CD14-positive monocyte (primary cell): ENCODE measurements at regions not wholly inside any gene's neighbourhood (a gene's known extent, or its start where the extent isn't known, plus 50 kb on each side); places are given as distances from the start of the nearest gene placed in this dataset.

Experiments used
- DNase-seq, 3 donors: peaks; one replicate each; pipeline ENCODE4 v3.0.0-alpha.2; 2011 to 2022
- H2AFZ ChIP-seq: 2 replicates; pipeline ENCODE4 v1.6.0; 2012; ENCODE audit warnings: mild to moderate bottlenecking, low read depth, low read length, inconsistent platforms; ENCODE audit not compliant: insufficient read depth, poor library complexity, severe bottlenecking
- H3K27ac ChIP-seq, 2 donors: 1 replicate in 1 of 2; 2 replicates in 1 of 2; pipeline ENCODE4 v1.5.1; 2012 to 2013; ENCODE audit warnings: low read length in 2 of 2, control low read depth in 1 of 2, inconsistent platforms in 1 of 2, low read depth in 1 of 2, mild to moderate bottlenecking in 1 of 2
- H3K27me3 ChIP-seq, 2 donors: one replicate each; pipeline versions ENCODE4 v1.6.0 to v1.6.1; 2011 to 2013; ENCODE audit warnings: low read length in 2 of 2; ENCODE audit not compliant: control insufficient read depth in 2 of 2, insufficient read depth in 2 of 2
- H3K36me3 ChIP-seq, 2 donors: replicated peaks in 1 of 2; 1 replicate in 1 of 2; 2 replicates in 1 of 2; pipeline versions ENCODE4 v1.5.1 to v1.6.1; 2012 to 2013; ENCODE audit warnings: low read length in 2 of 2, control low read depth in 1 of 2, inconsistent platforms in 1 of 2, mild to moderate bottlenecking in 1 of 2; ENCODE audit not compliant: insufficient read depth in 2 of 2, control insufficient read depth in 1 of 2
- H3K4me1 ChIP-seq, 2 donors: 1 replicate in 1 of 2; 2 replicates in 1 of 2; pipeline versions ENCODE4 v1.5.1 to v1.6.1; 2012 to 2013; ENCODE audit warnings: low read length in 2 of 2, control low read depth in 1 of 2, inconsistent platforms in 1 of 2, mild to moderate bottlenecking in 1 of 2, moderate library complexity in 1 of 2; ENCODE audit not compliant: insufficient read depth in 2 of 2, control insufficient read depth in 1 of 2
- H3K4me2 ChIP-seq: replicated peaks from 2 replicates; pipeline ENCODE3; 2012; ENCODE audit warnings: low read length, moderate library complexity, mild to moderate bottlenecking; ENCODE audit not compliant: poor library complexity, severe bottlenecking; ENCODE audit errors: extremely low read depth
- H3K4me3 ChIP-seq, 3 experiments: fragments of 200-600 bp in 1 of 3; sonication (generic) in 1 of 3; replicated peaks in 1 of 3; 1 replicate in 2 of 3; 2 replicates in 1 of 3; pipeline ENCODE4 v1.5.1; 2011 to 2013; ENCODE audit warnings: low read length in 3 of 3, mild to moderate bottlenecking in 3 of 3, control low read depth in 2 of 3, low read depth in 2 of 3, inconsistent platforms in 1 of 3, moderate library complexity in 1 of 3
- H3K79me2 ChIP-seq: 2 replicates; pipeline ENCODE4 v1.6.0; 2012; ENCODE audit warnings: mild to moderate bottlenecking, control low read depth, inconsistent platforms, low read length, moderate library complexity; ENCODE audit not compliant: insufficient read depth
- H3K9ac ChIP-seq: 2 replicates; pipeline ENCODE4 v1.6.0; 2017; ENCODE audit warnings: low read length, mild to moderate bottlenecking; ENCODE audit not compliant: insufficient read depth, poor library complexity, severe bottlenecking
- H3K9me3 ChIP-seq, 2 donors: replicated peaks in 1 of 2; 1 replicate in 1 of 2; 2 replicates in 1 of 2; pipeline versions ENCODE4 v1.5.1 to v1.6.1; 2012 to 2013; ENCODE audit warnings: low read length in 2 of 2, control low read depth in 1 of 2; ENCODE audit not compliant: control insufficient read depth in 1 of 2, insufficient read depth in 1 of 2
- H4K20me1 ChIP-seq: 2 replicates; pipeline ENCODE4 v1.6.0; 2012; ENCODE audit warnings: mild to moderate bottlenecking, low read length, control low read depth, moderate library complexity; ENCODE audit not compliant: insufficient read depth
- H3K27ac Mint-ChIP-seq, 7 donors: one replicate each; pipeline ENCODE4 v1.8.0; 2020; ENCODE audit warnings: mild to moderate bottlenecking in 7 of 7, mixed read lengths in 7 of 7, moderate library complexity in 6 of 7, inconsistent platforms in 2 of 7
- H3K27me3 Mint-ChIP-seq, 3 donors: one replicate each; pipeline ENCODE4 v1.8.0; 2021 to 2022; ENCODE audit warnings: low read depth in 3 of 3, mild to moderate bottlenecking in 3 of 3, mixed read lengths in 3 of 3, moderate library complexity in 3 of 3, inconsistent platforms in 1 of 3
- H3K36me3 Mint-ChIP-seq, 2 donors: one replicate each; pipeline ENCODE4 v1.8.0; 2020; ENCODE audit warnings: mixed read lengths in 2 of 2, inconsistent platforms in 1 of 2, mild to moderate bottlenecking in 1 of 2
- H3K4me1 Mint-ChIP-seq: one replicate; pipeline ENCODE4 v1.8.0; 2020; ENCODE audit warnings: mild to moderate bottlenecking, mixed read lengths
- H3K4me3 Mint-ChIP-seq, 2 donors: one replicate each; pipeline ENCODE4 v1.8.0; 2020; ENCODE audit warnings: mild to moderate bottlenecking in 2 of 2, mixed read lengths in 2 of 2, moderate library complexity in 1 of 2
- H3K9me3 Mint-ChIP-seq, 7 donors: one replicate each; pipeline ENCODE4 v1.8.0; 2020 to 2022; ENCODE audit warnings: mixed read lengths in 7 of 7, mild to moderate bottlenecking in 6 of 7, moderate library complexity in 6 of 7, inconsistent platforms in 2 of 7
- WGBS: methylation state at CpG from one replicate; pipeline ENCODE4 v1.1.5; 2013; ENCODE audit warnings: missing lambda C conversion rate; ENCODE audit not compliant: insufficient coverage; 5-methylcytosine and 5-hydroxymethylcytosine counted together
- intact Hi-C, 2 donors: fragments of 100-400 bp; cut with micrococcal nuclease; formaldehyde crosslinking; loops; one replicate each; pipeline versions ENCODE4 v1.15.0 to v1.15.1; 2023
- TF ChIP-seq, protein P1 (sequence below): fragments of 200-600 bp; IDR thresholded peaks from one replicate; pipeline ENCODE4 v1.8.0; 2022; ENCODE audit warnings: antibody characterized with exemption, mild to moderate bottlenecking

DNA sequence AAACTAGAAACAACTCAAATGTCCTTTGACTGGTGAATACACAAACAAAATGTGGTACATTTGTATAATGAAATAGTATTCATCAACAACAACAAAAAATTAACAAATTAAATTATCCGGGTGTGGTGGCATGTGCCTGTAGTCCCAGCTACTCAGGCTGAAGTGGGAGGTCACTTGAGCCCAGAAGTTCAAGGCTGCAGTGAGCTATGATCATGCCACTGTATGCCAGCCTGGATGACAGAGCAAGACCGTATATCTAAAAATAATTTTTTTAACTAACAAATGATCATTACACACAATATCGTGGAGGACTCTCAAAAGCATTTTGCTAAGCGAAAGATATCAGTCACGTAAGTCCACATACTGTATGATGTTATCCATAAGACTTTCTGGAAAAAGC, 71.6 kb upstream of the SORBS2 start:
- no peak for DNase-seq
- peaks cover 4 to 5% of the 10 kb centered on the region in 2 donors for H3K9me3 ChIP-seq
- H3K36me3 ChIP-seq, result no peaks in the 10 kb centered on the region
- H4K20me1 ChIP-seq, result no peaks in the 10 kb centered on the region
- H3K9me3 Mint-ChIP-seq, result peaks cover 2 to 8% (median 5%) of the 10 kb centered on the region in 7 donors
- peaks cover 0 to 12% of the 10 kb centered on the region in 2 donors for H3K4me1 ChIP-seq
- 92% methylated on average over 4 of the region's 5 CpGs for WGBS
- H3K4me3 Mint-ChIP-seq, result no peak overlapping the region
- H3K36me3 Mint-ChIP-seq, result no peaks in the 10 kb centered on the region
- no peak overlapping the region for H3K9ac ChIP-seq
- H3K4me2 ChIP-seq, result no peak overlapping the region
- no peaks in the 10 kb centered on the region for H3K27me3 ChIP-seq
- no peak overlapping the region for H3K27ac Mint-ChIP-seq
- H3K27ac ChIP-seq, result no peak overlapping the region
- H2AFZ ChIP-seq, result no peak overlapping the region
- H3K4me3 ChIP-seq, result no peak overlapping the region
- TF ChIP-seq, protein P1, sequence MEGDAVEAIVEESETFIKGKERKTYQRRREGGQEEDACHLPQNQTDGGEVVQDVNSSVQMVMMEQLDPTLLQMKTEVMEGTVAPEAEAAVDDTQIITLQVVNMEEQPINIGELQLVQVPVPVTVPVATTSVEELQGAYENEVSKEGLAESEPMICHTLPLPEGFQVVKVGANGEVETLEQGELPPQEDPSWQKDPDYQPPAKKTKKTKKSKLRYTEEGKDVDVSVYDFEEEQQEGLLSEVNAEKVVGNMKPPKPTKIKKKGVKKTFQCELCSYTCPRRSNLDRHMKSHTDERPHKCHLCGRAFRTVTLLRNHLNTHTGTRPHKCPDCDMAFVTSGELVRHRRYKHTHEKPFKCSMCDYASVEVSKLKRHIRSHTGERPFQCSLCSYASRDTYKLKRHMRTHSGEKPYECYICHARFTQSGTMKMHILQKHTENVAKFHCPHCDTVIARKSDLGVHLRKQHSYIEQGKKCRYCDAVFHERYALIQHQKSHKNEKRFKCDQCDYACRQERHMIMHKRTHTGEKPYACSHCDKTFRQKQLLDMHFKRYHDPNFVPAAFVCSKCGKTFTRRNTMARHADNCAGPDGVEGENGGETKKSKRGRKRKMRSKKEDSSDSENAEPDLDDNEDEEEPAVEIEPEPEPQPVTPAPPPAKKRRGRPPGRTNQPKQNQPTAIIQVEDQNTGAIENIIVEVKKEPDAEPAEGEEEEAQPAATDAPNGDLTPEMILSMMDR, result no peak
- intact Hi-C loops, result no loop called here
- H3K79me2 ChIP-seq, result no peaks in the 10 kb centered on the region
- H3K27me3 Mint-ChIP-seq, result peaks cover 0 to 8% (median 3%) of the 10 kb centered on the region in 3 donors
- H3K4me1 Mint-ChIP-seq, result peaks cover 14% of the 10 kb centered on the region

DNA sequence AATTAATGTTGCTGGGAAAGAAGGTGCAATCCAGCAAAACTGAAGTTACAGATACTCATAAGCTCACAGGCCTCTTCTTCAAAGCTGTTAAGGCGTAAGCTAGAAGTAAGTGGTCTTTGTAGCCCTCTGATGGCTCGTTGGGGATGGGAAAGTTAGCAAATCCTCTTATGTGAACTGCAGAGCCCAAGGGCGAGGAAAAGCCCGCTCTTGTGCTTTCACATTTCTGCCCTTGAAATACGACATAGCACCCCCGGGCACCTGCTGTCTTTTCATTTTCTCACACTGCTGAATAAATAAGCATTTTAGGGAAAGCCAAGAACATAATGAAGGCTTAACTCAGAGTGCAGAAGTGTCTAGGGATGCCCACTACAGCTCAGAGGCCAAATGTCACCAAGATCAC, 73.1 kb upstream of the SORBS2 start:
- no peak overlapping the region for H3K4me3 Mint-ChIP-seq

More for the DNA sequence above, 73.1 kb upstream of the SORBS2 start:
- Histone ChIP-seq H3K4me2 (no peak overlapping the region), H3K9me3 (peaks cover 4 to 8% of the 10 kb centered on the region in 2 donors), H2AFZ (no peak overlapping the region), H3K9ac (no peak overlapping the region), H4K20me1 (no peaks in the 10 kb centered on the region), H3K79me2 (no peaks in the 10 kb centered on the region), H3K4me3 (no peak overlapping the region), H3K27me3 (no peaks in the 10 kb centered on the region), H3K27ac (no peak overlapping the region), H3K4me1 (peaks cover 0 to 12% of the 10 kb centered on the region in 2 donors), H3K36me3 (no peaks in the 10 kb centered on the region)
- H3K27ac Mint-ChIP-seq, result no peak overlapping the region
- TF ChIP-seq, protein P1, result no peak
- intact Hi-C loops, result no loop called here
- peaks cover 4 to 10% (median 6%) of the 10 kb centered on the region in 7 donors for H3K9me3 Mint-ChIP-seq
- DNase-seq, result no peak
- H3K36me3 Mint-ChIP-seq, result no peaks in the 10 kb centered on the region
- peaks cover 14% of the 10 kb centered on the region for H3K4me1 Mint-ChIP-seq
- peaks cover 2 to 13% (median 9%) of the 10 kb centered on the region in 3 donors for H3K27me3 Mint-ChIP-seq
- 90% methylated on average over 2 of the region's 6 CpGs for WGBS
